Glomerular visceral epithelial cell (primary cell): ENCODE measurements at regions not wholly inside any gene's neighbourhood (a gene's known extent, or its start where the extent isn't known, plus 50 kb on each side); places are given as distances from the start of the nearest gene placed in this dataset.

ENCODE experiments used
- DNase-seq: peaks from one replicate; pipeline ENCODE4 v3.0.0-alpha.2; 2016; ENCODE audit errors: extremely low spot score

DNA sequence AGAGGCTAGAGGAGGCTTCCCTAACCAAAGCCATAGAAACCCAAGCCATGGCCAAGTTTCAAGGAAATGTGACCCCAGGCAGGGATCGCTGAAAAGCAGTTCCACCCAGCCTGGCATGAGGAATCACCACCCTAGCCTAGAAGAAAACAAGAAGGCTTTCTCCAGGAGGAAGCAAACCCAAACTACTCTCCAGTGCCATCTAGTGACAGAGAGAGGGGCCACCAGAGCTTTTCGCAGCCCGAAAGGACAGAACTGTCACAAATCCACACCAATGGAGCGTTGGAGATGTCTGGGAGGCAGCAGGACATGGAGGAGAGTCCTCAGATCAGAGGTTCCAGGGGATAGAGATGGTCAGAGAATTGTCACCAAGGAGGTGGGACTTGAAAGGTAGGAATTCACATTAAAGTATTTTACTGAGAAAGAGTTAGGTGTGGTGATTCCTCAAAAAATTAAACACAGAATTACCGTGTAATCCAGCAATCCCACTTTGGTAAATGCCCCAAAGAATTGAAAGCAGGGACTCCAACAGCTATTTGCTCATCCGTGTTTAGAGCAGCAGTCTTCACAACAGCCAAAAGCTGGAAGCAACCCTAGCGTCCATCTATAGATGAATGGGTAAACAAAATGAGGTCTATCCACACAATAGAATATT is 67.3 kb upstream of the NUP50 start:
- DNase-seq = peak; percentile 49

GRCh38 chr22:45097061-45097460 is 66.7 kb upstream of the NUP50 start:
- DNase-seq = no peak

DNA sequence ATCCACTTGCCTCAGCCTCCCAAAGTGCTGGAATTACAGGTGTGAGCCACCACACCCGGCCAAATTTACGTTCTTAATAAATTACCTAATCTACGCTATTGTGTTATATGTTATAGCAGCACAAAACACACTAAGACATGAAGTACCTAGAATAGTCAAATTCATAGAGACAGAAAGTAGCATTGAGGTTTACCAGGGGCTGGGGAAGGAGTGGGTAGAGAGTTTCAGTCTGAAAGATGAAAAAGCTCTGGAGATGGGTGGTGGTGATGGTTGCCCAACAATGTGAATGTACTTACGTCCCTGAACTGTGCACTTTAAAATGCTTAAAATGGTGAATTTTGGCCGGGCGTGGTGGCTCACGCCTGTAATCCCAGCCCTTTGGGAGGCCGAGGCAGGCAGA is 65.7 kb upstream of the NUP50 start:
- DNase-seq = no peak

DNA sequence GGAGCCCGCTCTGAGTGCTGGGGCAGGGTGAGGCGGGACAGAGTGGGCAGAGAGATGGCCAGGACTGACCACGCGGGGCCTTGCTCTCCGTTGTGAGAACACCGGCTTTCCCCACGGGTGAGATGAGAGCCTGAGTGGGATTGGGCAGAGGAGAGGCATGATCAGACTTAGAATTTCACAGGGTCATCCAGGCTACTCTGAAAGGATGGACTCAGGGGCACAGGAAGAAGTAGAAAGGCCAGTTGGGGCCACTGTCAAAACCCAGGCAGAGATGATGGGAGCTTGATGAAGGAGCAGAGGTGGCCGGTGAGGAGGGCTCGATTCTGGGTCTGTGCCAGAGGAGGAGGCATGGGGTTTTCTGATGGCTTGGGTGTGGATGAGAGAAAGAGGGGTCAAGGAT is 63.8 kb upstream of the NUP50 start:
- DNase-seq = no peak

DNA sequence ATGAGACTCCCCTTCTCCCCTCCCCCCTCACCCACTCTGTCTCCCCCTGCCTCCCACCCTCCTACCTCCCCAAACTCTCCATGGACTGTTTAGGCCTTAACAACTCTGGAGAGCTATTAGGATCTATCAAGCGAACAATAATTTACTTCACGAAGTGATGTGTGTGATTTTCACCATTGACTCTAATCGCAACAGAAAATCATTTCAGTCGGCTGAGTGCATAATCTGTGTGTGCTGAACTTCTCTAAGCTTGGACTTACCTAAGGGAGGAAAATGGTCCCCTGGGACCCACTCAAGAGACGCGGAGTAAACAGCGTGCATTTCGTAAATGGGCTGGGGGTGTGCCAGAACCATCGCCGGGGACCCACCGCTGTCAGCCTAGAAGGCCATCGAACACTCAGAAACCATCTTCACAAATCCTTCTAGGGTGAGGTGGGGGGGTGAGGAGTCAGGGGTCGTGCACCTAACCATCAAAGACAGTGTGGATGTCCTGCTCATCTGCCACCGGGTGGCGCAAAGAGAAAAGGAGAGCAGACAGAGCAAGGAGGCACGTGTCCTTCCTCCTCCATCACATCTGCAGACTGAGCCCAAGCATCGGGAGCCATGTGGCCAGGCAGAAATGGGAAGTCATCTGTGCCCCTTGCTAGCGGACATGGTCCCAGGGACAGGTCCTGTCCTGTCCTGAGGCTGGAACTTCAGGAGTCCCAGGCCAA is 62.1 kb upstream of the NUP50 start:
- DNase-seq = peak; percentile 26

DNA sequence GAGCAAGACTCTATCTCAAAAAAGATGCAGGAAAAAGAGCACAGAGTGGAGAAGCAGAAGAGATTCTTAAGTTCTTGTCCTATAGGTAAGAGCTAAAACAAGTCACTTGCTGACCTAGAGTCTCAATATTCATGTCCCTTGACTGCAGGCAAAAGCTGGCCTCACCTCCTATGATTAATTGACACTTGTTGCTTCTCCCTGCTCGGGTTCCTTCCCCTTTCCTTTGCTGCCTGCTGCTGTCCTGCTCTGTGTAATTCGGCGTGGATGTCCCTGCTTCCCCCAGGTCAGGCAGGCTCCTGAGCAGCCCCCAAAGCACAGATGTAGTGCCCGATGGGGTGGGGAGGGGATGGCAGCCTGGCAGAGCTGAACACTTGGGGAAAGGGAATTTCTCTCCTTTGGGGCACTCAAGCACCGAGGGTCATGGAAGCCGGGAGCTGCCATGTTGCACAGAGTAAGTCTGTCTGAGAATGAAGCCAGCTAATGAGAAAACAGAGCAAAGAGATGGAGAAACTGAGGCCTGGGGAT is 60.8 kb upstream of the NUP50 start:
- DNase-seq = no peak

- no peak for DNase-seq
Observed at GRCh38 chr22:45103756-45104155, 60.0 kb upstream of the NUP50 start.

GRCh38 chr22:45104313-45104712 is 59.4 kb upstream of the NUP50 start:
- DNase-seq = no peak

DNA sequence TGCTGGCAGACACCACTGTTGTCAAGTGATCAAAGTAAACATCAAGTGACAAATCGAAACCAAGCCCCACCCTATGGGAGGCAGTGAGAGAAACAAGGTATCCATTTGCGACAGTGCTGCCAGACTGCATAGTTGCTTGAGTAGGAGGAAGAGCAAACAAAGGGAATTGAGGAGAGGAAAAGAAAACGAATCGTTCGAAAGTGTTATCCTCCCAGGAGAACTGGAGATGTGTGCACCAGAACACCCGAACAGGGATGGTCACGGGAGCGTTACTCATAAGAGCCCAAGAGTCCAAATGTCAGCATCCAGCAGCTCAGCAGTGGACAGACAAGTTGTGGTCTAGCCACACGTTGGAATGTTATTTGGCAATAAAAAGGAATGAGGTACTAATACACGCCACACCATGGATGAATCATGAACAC is 58.4 kb upstream of the NUP50 start:
- DNase-seq = peak; percentile 66

- DNase-seq = no peak
Observed at GRCh38 chr22:45107671-45108070, 56.1 kb upstream of the NUP50 start.

DNA sequence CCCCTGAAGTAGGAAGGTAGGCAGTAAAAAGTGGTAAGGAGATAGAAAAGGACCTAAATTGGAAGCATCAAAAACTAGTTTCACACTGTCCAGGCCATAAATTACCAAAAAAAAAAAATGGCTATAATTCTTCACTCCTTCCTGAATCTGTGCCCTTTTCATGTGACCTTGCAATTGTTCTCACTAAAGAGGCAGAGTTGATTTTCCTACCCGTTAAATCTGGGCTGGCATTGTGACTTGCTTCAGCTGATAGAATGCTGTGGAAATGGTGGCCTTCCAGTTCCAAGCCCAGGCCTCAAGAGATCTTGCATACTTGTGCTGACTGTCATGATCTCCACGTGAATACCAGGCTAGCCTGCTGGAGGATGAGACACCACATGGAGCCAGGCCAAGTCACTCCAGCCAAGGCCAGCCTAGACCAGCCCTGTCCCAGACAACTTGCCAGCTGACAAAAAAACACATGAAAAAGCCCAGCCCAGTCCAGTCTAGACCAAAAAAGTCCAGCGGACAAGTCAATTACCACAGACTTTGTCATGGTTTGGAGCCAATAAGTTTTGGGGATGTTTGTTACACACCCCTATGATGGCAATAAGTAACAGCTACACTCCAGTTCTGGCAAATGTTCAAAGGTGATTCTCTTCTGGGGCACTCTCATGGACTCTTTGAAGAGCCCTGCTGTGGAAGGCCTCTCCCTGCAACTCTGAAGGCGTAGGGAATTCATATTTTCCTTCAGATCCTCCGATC is 51.4 kb upstream of the NUP50 start:
- DNase-seq = no peak
